Upper lobe of right lung (tissue), 1 donor: ENCODE measurements at regions not wholly inside any gene's neighbourhood (a gene's known extent, or its start where the extent isn't known, plus 50 kb on each side); places are given as distances from the start of the nearest gene placed in this dataset.

Source experiments
- ATAC-seq: fragments of 200-7000 bp; cut with Tn5 transposase; one replicate; pipeline ENCODE4 v1.9.1; 2020; ENCODE audit warnings: mild to moderate bottlenecking, moderate library complexity
- DNase-seq: peaks from one replicate; pipeline ENCODE4 v3.0.0-alpha.2; 2020
- H3K27ac ChIP-seq: fragments of 200-600 bp; one replicate; pipeline ENCODE4 v1.8.0; 2022
- H3K27me3 ChIP-seq: fragments of 200-600 bp; one replicate; pipeline ENCODE4 v1.8.0; 2022; ENCODE audit warnings: mild to moderate bottlenecking
- H3K36me3 ChIP-seq: fragments of 200-600 bp; one replicate; pipeline ENCODE4 v1.8.0; 2022
- H3K4me1 ChIP-seq: fragments of 200-600 bp; one replicate; pipeline ENCODE4 v1.8.0; 2022
- H3K4me3 ChIP-seq: fragments of 200-600 bp; one replicate; pipeline ENCODE4 v1.8.0; 2022; ENCODE audit warnings: mild to moderate bottlenecking
- H3K9me3 ChIP-seq: fragments of 200-600 bp; one replicate; pipeline ENCODE4 v1.8.0; 2022
- intact Hi-C: fragments of 100-400 bp; cut with DNase I; formaldehyde crosslinking; loops from one replicate; pipeline ENCODE4 v1.11.0; 2022
- TF ChIP-seq, protein P1 (sequence below): fragments of 200-600 bp; IDR thresholded peaks from one replicate; pipeline ENCODE4 v1.8.0; 2022; ENCODE audit warnings: antibody characterized with exemption
- donor health status: DM: no; HTN: yes; CAD: no; lungs with severe emphysema.

DNA sequence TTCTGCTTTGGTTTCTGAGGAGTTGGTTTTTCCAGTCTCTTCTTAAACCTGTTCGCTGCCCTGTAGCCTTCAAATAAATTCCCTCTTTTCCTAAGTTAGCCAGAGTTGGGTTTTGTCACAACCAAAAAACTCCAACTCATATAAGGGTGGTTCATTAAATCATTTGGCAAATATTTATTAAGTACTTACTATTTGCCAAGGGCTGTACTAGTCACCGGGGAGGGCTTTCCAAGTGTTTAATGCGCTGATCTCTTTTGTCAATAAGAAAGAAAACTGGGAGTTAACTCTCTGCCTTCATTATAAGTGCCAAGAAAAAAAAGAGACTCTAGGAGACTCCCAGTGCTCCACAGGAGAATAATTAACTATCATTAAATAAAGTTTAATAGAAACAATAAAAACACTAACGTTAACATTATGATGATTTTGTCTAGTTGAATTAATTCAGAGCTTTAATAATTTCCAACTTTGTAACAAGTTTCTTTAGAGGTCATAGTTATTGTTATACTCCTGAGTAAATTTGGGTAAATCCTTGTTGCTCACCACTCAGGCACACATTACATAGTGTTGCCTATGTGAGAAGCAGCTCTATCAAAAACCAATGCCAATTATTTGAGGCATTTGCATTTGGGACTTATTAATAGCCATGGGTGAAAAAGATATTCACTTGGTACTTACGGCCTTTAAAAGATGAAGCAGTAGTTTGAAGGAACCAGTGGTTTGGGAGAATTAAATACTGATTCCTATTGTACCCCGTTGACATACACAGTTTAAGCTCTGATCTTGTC is 122.5 kb upstream of the TEX13D start:
- intact Hi-C loops = no loop called here
- TF ChIP-seq, protein P1, sequence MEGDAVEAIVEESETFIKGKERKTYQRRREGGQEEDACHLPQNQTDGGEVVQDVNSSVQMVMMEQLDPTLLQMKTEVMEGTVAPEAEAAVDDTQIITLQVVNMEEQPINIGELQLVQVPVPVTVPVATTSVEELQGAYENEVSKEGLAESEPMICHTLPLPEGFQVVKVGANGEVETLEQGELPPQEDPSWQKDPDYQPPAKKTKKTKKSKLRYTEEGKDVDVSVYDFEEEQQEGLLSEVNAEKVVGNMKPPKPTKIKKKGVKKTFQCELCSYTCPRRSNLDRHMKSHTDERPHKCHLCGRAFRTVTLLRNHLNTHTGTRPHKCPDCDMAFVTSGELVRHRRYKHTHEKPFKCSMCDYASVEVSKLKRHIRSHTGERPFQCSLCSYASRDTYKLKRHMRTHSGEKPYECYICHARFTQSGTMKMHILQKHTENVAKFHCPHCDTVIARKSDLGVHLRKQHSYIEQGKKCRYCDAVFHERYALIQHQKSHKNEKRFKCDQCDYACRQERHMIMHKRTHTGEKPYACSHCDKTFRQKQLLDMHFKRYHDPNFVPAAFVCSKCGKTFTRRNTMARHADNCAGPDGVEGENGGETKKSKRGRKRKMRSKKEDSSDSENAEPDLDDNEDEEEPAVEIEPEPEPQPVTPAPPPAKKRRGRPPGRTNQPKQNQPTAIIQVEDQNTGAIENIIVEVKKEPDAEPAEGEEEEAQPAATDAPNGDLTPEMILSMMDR = no peak
- Histone ChIP-seq H3K4me3 (no peak overlapping the region), H3K27ac (no peak overlapping the region), H3K36me3 (no peaks in the 10 kb centered on the region), H3K4me1 (no peaks in the 10 kb centered on the region), H3K27me3 (no peaks in the 10 kb centered on the region), H3K9me3 (no peaks in the 10 kb centered on the region)
- ATAC-seq = no peak
- no peak for DNase-seq

DNA sequence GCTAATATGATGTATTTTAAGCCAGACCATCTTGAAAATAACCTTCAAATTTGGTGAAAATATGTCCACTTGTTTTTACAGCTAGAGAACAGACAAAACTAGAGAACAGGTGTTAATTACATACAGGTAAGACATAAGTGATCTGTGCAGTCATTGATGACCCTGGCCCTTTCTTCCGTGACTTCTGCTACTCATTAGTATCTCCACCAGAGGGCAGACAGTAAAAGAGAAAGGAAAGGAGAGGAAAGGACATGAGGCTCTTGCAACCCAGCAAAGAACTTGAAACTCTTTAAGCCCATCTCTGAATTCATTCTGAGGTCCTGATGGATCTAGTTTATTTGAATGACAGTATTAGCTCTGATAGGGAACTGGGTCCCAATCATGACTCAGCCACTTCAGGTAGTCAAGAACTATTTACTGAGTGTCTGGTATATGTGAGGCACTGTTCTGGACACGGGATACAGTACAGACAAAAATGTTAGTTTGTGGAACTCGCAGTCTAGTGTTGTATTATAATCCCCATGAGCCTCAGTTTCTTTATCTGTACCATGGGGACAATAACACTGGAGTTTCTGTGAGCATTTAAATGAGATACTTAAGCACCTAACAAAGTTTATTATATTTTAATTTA is 121.0 kb upstream of the TEX13D start:
- ATAC-seq (peak; percentile 69), DNase-seq (no peak)
- intact Hi-C loops = no loop called here
- no peaks in the 10 kb centered on the region for H3K4me1 ChIP-seq
- H3K9me3 ChIP-seq = no peaks in the 10 kb centered on the region
- no peak overlapping the region for H3K4me3 ChIP-seq
- H3K36me3 ChIP-seq = no peaks in the 10 kb centered on the region
- no peak overlapping the region for H3K27ac ChIP-seq
- TF ChIP-seq, protein P1 = peak; percentile 55
- no peaks in the 10 kb centered on the region for H3K27me3 ChIP-seq

DNA sequence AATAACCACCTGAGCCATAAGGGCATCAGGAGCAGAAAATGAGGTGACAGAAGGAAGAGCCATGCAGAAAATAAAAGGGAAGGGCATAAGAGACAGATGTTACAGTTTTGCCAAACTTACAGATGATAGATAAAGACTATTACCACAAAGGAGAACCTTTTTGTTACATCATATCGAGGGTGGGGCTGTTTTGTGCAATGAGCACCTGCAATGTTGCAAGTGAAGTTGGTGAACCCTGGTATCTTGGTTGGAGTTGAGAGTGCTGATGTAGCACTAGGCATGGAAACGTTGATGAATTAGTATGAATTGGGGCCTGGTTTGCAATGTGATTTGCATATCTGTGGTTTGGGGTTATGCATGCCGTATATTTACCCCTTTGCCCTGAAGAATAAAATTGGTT is 119.8 kb upstream of the TEX13D start:
- no peaks in the 10 kb centered on the region for H3K9me3 ChIP-seq
- TF ChIP-seq, protein P1 = no peak
- intact Hi-C loops = no loop called here
- no peak overlapping the region for H3K4me3 ChIP-seq
- no peak overlapping the region for H3K27ac ChIP-seq
- H3K36me3 ChIP-seq = no peaks in the 10 kb centered on the region
- ATAC-seq = no peak
- H3K27me3 ChIP-seq = no peaks in the 10 kb centered on the region
- no peak for DNase-seq
- no peaks in the 10 kb centered on the region for H3K4me1 ChIP-seq

DNA sequence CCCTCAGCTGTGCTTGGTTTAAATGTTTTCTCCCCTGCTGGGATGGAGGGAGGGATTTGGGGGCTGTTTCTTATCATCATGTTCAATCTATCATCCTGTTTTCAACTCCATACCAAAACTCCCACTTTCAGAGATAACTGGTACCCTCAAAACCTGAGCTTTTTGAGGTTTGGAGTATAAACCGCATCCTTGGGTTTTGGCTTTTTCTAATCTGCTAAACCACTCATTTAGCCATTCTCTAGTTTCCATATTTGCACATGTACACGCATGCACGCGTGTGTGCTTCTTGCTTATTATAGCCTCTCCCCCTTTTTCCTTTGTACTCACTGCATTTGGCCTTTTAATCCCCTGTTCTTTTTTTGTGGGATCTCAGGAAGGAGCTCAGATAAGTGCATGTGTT is 116.7 kb upstream of the TEX13D start:
- intact Hi-C loops = no loop called here
- peaks cover 4% of the 10 kb centered on the region for H3K4me1 ChIP-seq
- TF ChIP-seq, protein P1 = no peak
- no peak overlapping the region for H3K27ac ChIP-seq
- H3K4me3 ChIP-seq = no peak overlapping the region
- ATAC-seq (no peak), DNase-seq (no peak)
- H3K36me3 ChIP-seq = no peaks in the 10 kb centered on the region
- H3K27me3 ChIP-seq = no peaks in the 10 kb centered on the region
- no peaks in the 10 kb centered on the region for H3K9me3 ChIP-seq

DNA sequence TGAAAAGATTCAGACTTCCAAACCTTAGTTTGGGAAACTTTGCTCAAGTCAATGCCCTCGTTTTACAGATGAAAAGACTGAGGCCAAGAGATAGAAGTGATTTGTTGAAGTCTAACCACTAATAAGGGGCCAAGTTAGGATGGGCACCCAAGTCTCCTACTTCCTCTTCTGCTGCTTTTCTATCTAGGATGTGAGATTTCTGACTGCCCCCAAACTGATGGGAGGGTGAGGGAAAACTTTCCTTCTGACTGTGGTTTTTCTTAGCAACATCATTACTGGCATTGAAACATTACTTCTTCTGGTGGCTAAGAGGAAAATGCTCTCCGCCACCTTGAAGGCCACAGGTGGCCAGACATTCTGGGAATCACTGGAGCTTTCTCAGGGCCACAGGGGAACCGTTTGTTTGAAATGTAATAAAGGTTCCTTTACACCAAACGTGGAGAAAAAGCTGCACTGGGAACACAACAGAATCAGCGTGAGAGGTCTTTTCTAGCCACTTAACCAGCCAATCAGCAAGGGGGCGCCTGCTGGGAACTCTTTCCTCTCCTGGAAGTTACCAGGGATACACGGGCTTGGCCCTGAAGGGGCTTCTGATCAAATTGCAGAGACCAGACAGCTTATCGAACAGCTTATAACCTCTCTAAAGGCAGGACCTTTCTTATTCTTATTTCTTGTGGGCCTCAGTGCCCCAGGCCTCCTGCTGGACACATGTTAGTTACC is 115.9 kb upstream of the TEX13D start:
- Histone ChIP-seq H3K27ac (peak overlapping the region; percentile 55), H3K4me1 (peaks cover 4% of the 10 kb centered on the region), H3K36me3 (no peaks in the 10 kb centered on the region), H3K27me3 (no peaks in the 10 kb centered on the region), H3K4me3 (no peak overlapping the region), H3K9me3 (no peaks in the 10 kb centered on the region)
- TF ChIP-seq, protein P1 = no peak
- ATAC-seq (no peak), DNase-seq (no peak)
- intact Hi-C loops = no loop called here
